ENCODE measurements at regions not wholly inside any gene's neighbourhood (a gene's known extent, or its start where the extent isn't known, plus 50 kb on each side); places are given as distances from the start of the nearest gene placed in this dataset.

GRCh38 chr1:29700491-29700890, 464.2 kb downstream of the PTPRU start:
- Histone ChIP-seq H3K27me3 (ENCODE audit: control insufficient read depth in 4 of 4, insufficient read depth in 4 of 4, low read length in 3 of 4) (peaks cover 0 to 7% (median 1%) of the 10 kb centered on the region in 4 donors), H3K27ac (ENCODE audit: low read depth in 1 of 2, low read length in 2 of 2) (no peak overlapping the region), H3K36me3 (ENCODE audit: control insufficient read depth in 4 of 4, insufficient read depth in 3 of 4, low read depth in 1 of 4, low read length in 3 of 4) (no peaks in the 10 kb centered on the region), H3K4me3 (ENCODE audit: low read depth in 1 of 3, low read length in 3 of 3) (no peak overlapping the region), H3K4me1 (ENCODE audit: control insufficient read depth in 4 of 4, insufficient read depth in 4 of 4, low read length in 3 of 4) (no peaks in the 10 kb centered on the region), H3K9ac (ENCODE audit: low read depth in 1 of 2, low read length in 2 of 2) (no peak overlapping the region), H3K9me3 (ENCODE audit: control insufficient read depth in 4 of 4, low read length in 3 of 4) (no peaks in the 10 kb centered on the region)
- no peak for DNase-seq (ENCODE audit: low spot score)
- TF ChIP-seq, protein P1, sequence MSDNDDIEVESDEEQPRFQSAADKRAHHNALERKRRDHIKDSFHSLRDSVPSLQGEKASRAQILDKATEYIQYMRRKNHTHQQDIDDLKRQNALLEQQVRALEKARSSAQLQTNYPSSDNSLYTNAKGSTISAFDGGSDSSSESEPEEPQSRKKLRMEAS (IDR thresholded peaks at IDR 0.05): no peak
- TF ChIP-seq GABPA (IDR thresholded peaks at IDR 0.05 in 1 of 2, conservative IDR thresholded peaks at IDR 0.05 in 1 of 2) (no peak), HNF4G (IDR thresholded peaks at IDR 0.05) (no peak), HNF4A (conservative IDR thresholded peaks at IDR 0.05) (no peak), FOXA1 (IDR thresholded peaks at IDR 0.05) (no peak), FOXA2 (IDR thresholded peaks at IDR 0.05) (no peak), JUND (IDR thresholded peaks at IDR 0.05) (no peak), EGR1 (IDR thresholded peaks at IDR 0.05; ENCODE audit: low read depth in 2 of 2) (no peak), RAD21 (IDR thresholded peaks at IDR 0.05) (no peak)
- TF ChIP-seq, protein P2, sequence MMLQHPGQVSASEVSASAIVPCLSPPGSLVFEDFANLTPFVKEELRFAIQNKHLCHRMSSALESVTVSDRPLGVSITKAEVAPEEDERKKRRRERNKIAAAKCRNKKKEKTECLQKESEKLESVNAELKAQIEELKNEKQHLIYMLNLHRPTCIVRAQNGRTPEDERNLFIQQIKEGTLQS (IDR thresholded peaks at IDR 0.05): no peak
- TF ChIP-seq, protein P3, sequence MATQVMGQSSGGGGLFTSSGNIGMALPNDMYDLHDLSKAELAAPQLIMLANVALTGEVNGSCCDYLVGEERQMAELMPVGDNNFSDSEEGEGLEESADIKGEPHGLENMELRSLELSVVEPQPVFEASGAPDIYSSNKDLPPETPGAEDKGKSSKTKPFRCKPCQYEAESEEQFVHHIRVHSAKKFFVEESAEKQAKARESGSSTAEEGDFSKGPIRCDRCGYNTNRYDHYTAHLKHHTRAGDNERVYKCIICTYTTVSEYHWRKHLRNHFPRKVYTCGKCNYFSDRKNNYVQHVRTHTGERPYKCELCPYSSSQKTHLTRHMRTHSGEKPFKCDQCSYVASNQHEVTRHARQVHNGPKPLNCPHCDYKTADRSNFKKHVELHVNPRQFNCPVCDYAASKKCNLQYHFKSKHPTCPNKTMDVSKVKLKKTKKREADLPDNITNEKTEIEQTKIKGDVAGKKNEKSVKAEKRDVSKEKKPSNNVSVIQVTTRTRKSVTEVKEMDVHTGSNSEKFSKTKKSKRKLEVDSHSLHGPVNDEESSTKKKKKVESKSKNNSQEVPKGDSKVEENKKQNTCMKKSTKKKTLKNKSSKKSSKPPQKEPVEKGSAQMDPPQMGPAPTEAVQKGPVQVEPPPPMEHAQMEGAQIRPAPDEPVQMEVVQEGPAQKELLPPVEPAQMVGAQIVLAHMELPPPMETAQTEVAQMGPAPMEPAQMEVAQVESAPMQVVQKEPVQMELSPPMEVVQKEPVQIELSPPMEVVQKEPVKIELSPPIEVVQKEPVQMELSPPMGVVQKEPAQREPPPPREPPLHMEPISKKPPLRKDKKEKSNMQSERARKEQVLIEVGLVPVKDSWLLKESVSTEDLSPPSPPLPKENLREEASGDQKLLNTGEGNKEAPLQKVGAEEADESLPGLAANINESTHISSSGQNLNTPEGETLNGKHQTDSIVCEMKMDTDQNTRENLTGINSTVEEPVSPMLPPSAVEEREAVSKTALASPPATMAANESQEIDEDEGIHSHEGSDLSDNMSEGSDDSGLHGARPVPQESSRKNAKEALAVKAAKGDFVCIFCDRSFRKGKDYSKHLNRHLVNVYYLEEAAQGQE (IDR thresholded peaks at IDR 0.05): no peak
- WGBS: 59% methylated on average over 1 of the region's 1 CpG

- no peak for DNase-seq (ENCODE audit: low spot score)
- TF ChIP-seq RAD21 (IDR thresholded peaks at IDR 0.05): no peak
- no peak for TF ChIP-seq FOXA2 (IDR thresholded peaks at IDR 0.05)
- TF ChIP-seq HNF4A (conservative IDR thresholded peaks at IDR 0.05): no peak
- no peak for TF ChIP-seq EGR1 (IDR thresholded peaks at IDR 0.05; ENCODE audit: low read depth in 2 of 2)
- TF ChIP-seq, protein P3 (IDR thresholded peaks at IDR 0.05): no peak
- no peak for TF ChIP-seq RXRA (IDR thresholded peaks at IDR 0.05)
- TF ChIP-seq SP1 (IDR thresholded peaks at IDR 0.05): no peak
- TF ChIP-seq NR2F2 (IDR thresholded peaks at IDR 0.05): no peak
- TF ChIP-seq, protein P4, sequence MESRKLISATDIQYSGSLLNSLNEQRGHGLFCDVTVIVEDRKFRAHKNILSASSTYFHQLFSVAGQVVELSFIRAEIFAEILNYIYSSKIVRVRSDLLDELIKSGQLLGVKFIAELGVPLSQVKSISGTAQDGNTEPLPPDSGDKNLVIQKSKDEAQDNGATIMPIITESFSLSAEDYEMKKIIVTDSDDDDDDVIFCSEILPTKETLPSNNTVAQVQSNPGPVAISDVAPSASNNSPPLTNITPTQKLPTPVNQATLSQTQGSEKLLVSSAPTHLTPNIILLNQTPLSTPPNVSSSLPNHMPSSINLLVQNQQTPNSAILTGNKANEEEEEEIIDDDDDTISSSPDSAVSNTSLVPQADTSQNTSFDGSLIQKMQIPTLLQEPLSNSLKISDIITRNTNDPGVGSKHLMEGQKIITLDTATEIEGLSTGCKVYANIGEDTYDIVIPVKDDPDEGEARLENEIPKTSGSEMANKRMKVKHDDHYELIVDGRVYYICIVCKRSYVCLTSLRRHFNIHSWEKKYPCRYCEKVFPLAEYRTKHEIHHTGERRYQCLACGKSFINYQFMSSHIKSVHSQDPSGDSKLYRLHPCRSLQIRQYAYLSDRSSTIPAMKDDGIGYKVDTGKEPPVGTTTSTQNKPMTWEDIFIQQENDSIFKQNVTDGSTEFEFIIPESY (IDR thresholded peaks at IDR 0.05): no peak
- no peak for TF ChIP-seq YY1 (IDR thresholded peaks at IDR 0.05)
- TF ChIP-seq, protein P1 (IDR thresholded peaks at IDR 0.05): no peak
- TF ChIP-seq, protein P2 (IDR thresholded peaks at IDR 0.05): no peak
- no peak for TF ChIP-seq JUND (IDR thresholded peaks at IDR 0.05)
- no peak for TF ChIP-seq TAF1 (conservative IDR thresholded peaks at IDR 0.05)
- no peak for TF ChIP-seq GABPA (IDR thresholded peaks at IDR 0.05 in 1 of 2, conservative IDR thresholded peaks at IDR 0.05 in 1 of 2)
- TF ChIP-seq, protein P5, sequence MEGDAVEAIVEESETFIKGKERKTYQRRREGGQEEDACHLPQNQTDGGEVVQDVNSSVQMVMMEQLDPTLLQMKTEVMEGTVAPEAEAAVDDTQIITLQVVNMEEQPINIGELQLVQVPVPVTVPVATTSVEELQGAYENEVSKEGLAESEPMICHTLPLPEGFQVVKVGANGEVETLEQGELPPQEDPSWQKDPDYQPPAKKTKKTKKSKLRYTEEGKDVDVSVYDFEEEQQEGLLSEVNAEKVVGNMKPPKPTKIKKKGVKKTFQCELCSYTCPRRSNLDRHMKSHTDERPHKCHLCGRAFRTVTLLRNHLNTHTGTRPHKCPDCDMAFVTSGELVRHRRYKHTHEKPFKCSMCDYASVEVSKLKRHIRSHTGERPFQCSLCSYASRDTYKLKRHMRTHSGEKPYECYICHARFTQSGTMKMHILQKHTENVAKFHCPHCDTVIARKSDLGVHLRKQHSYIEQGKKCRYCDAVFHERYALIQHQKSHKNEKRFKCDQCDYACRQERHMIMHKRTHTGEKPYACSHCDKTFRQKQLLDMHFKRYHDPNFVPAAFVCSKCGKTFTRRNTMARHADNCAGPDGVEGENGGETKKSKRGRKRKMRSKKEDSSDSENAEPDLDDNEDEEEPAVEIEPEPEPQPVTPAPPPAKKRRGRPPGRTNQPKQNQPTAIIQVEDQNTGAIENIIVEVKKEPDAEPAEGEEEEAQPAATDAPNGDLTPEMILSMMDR (IDR thresholded peaks at IDR 0.05; ENCODE audit: low read depth, low read length, missing input control): no peak
- TF ChIP-seq HNF4G (IDR thresholded peaks at IDR 0.05): no peak
- no peak for TF ChIP-seq FOXA1 (IDR thresholded peaks at IDR 0.05)
- Histone ChIP-seq H3K9me3 (ENCODE audit: control insufficient read depth in 4 of 4, low read length in 3 of 4) (no peaks in the 10 kb centered on the region), H3K9ac (ENCODE audit: low read depth in 1 of 2, low read length in 2 of 2) (no peak overlapping the region), H3K27me3 (ENCODE audit: control insufficient read depth in 4 of 4, insufficient read depth in 4 of 4, low read length in 3 of 4) (peaks cover 0 to 2% (median 0%) of the 10 kb centered on the region in 4 donors), H3K4me1 (ENCODE audit: control insufficient read depth in 4 of 4, insufficient read depth in 4 of 4, low read length in 3 of 4) (no peaks in the 10 kb centered on the region), H3K27ac (ENCODE audit: low read depth in 1 of 2, low read length in 2 of 2) (no peak overlapping the region), H3K4me3 (ENCODE audit: low read depth in 1 of 3, low read length in 3 of 3) (no peak overlapping the region), H3K36me3 (ENCODE audit: control insufficient read depth in 4 of 4, insufficient read depth in 3 of 4, low read depth in 1 of 4, low read length in 3 of 4) (no peaks in the 10 kb centered on the region)
- 80% methylated on average over 12 of the region's 12 CpGs for WGBS
These were observed 462.3 kb downstream of the PTPRU start for GRCh38 chr1:29698626-29699025.
